ENCODE measurements at regions not wholly inside any gene's neighbourhood (a gene's known extent, or its start where the extent isn't known, plus 50 kb on each side); places are given as distances from the start of the nearest gene placed in this dataset.

DNA sequence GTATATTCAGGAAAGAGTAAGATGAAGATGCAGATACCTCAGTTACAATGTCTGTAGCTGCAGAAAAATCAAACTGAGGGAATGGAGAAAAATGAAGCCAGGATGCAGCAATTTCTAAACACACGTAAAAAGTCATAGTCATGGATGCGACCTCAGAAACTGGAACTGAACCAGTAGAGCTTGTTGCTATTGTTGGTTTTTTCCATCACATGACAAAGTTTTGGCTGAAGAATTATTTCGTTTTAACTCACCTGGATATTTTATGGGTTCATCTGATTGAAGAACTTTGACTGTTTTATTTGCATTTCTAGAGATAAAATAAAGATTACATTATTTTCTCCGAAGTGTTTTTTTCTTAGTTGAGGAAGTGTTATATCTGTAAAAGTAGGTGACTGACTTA lies 591.2 kb downstream of the ZBBX start:
- Histone ChIP-seq H3K36me3 (ENCODE audit: control insufficient read depth, insufficient read depth, low read length) (no peaks in the 10 kb centered on the region), H3K9ac (ENCODE audit: low read depth, low read length) (no peak overlapping the region), H3K4me1 (ENCODE audit: control insufficient read depth, insufficient read depth, low read length) (no peaks in the 10 kb centered on the region), H3K4me3 (ENCODE audit: low read depth, low read length) (no peak overlapping the region), H3K27me3 (ENCODE audit: control insufficient read depth, insufficient read depth, low read length) (no peaks in the 10 kb centered on the region), H3K9me3 (ENCODE audit: control insufficient read depth, insufficient read depth, low read length) (no peaks in the 10 kb centered on the region)

- H3K36me3 ChIP-seq (ENCODE audit: control insufficient read depth, insufficient read depth, low read length): no peaks in the 10 kb centered on the region
- H3K9ac ChIP-seq (ENCODE audit: low read depth, low read length): no peak overlapping the region
- no peaks in the 10 kb centered on the region for H3K9me3 ChIP-seq (ENCODE audit: control insufficient read depth, insufficient read depth, low read length)
- no peaks in the 10 kb centered on the region for H3K27me3 ChIP-seq (ENCODE audit: control insufficient read depth, insufficient read depth, low read length)
- H3K4me3 ChIP-seq (ENCODE audit: low read depth, low read length): no peak overlapping the region
- no peaks in the 10 kb centered on the region for H3K4me1 ChIP-seq (ENCODE audit: control insufficient read depth, insufficient read depth, low read length)
These were observed 594.2 kb downstream of the ZBBX start for GRCh38 chr3:166785876-166786275.

DNA sequence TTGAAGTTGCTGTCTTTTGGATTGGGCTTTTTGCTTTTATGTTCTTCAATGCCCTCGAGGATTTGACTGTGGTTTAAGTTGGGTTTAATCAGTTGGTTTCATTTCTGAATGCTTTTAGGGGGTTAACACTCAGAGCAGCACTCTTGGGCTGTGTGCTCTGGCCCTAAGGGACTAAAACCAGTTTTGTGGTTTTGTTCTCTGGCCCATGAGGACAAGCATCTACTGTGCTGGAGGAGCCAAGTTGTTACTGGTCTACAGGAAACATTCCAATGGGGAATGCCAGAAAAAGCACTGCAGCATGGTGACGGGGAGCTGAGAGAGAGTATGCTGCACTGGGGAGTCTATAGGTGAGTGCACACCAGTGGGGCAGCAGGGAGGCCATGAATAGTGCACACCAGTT lies 596.9 kb downstream of the ZBBX start:
- Histone ChIP-seq H3K9me3 (ENCODE audit: control insufficient read depth, insufficient read depth, low read length) (no peaks in the 10 kb centered on the region), H3K27me3 (ENCODE audit: control insufficient read depth, insufficient read depth, low read length) (no peaks in the 10 kb centered on the region), H3K4me3 (ENCODE audit: low read depth, low read length) (no peak overlapping the region), H3K9ac (ENCODE audit: low read depth, low read length) (no peak overlapping the region), H3K36me3 (ENCODE audit: control insufficient read depth, insufficient read depth, low read length) (no peaks in the 10 kb centered on the region), H3K4me1 (ENCODE audit: control insufficient read depth, insufficient read depth, low read length) (no peaks in the 10 kb centered on the region)

DNA sequence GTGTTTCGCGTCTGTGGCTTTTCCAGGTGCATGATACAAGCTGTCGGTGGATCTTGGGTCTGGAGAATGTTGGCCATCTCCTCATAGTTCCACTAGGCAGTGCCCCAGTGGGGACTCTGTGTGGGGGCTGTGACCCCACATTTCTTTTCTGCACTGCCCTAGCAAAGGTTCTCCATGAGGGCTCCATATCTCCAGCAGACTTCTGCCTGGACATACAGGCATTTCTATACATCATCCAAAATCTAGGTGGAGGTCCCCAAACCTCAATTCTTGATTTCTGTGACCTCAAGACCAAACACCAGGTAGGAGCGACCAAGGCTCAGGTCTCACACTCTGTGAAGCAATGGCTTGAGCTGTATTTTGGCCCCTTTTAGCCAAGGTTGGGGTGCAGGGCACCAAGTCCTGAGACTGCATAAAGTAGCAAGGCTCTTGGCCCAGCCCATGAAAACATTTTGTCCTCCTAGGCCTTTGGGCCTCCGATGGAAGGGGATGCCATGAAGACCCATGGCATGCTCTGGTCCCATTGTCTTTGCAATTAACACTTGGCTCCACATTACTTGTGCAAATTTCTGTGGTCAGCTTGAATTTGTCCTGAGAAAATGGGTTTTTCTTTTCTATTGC lies 615.3 kb downstream of the ZBBX start:
- Histone ChIP-seq H3K36me3 (ENCODE audit: control insufficient read depth, insufficient read depth, low read length) (no peaks in the 10 kb centered on the region), H3K4me3 (ENCODE audit: low read depth, low read length) (no peak overlapping the region), H3K9me3 (ENCODE audit: control insufficient read depth, insufficient read depth, low read length) (peaks cover 10% of the 10 kb centered on the region), H3K27me3 (ENCODE audit: control insufficient read depth, insufficient read depth, low read length) (no peaks in the 10 kb centered on the region), H3K9ac (ENCODE audit: low read depth, low read length) (no peak overlapping the region), H3K4me1 (ENCODE audit: control insufficient read depth, insufficient read depth, low read length) (no peaks in the 10 kb centered on the region)

- Histone ChIP-seq H3K4me3 (ENCODE audit: low read depth, low read length) (no peak overlapping the region), H3K9me3 (ENCODE audit: control insufficient read depth, insufficient read depth, low read length) (peaks cover 7% of the 10 kb centered on the region), H3K27me3 (ENCODE audit: control insufficient read depth, insufficient read depth, low read length) (no peaks in the 10 kb centered on the region), H3K36me3 (ENCODE audit: control insufficient read depth, insufficient read depth, low read length) (no peaks in the 10 kb centered on the region), H3K9ac (ENCODE audit: low read depth, low read length) (no peak overlapping the region), H3K4me1 (ENCODE audit: control insufficient read depth, insufficient read depth, low read length) (no peaks in the 10 kb centered on the region)
These were observed 620.2 kb downstream of the ZBBX start for GRCh38 chr3:166759736-166760513.

GRCh38 chr3:166752214-166752613 lies 627.9 kb downstream of the ZBBX start:
- Histone ChIP-seq H3K4me3 (ENCODE audit: low read depth, low read length) (no peak overlapping the region), H3K36me3 (ENCODE audit: control insufficient read depth, insufficient read depth, low read length) (no peaks in the 10 kb centered on the region), H3K9me3 (ENCODE audit: control insufficient read depth, insufficient read depth, low read length) (no peaks in the 10 kb centered on the region), H3K4me1 (ENCODE audit: control insufficient read depth, insufficient read depth, low read length) (no peaks in the 10 kb centered on the region), H3K27me3 (ENCODE audit: control insufficient read depth, insufficient read depth, low read length) (no peaks in the 10 kb centered on the region), H3K9ac (ENCODE audit: low read depth, low read length) (no peak overlapping the region)

DNA sequence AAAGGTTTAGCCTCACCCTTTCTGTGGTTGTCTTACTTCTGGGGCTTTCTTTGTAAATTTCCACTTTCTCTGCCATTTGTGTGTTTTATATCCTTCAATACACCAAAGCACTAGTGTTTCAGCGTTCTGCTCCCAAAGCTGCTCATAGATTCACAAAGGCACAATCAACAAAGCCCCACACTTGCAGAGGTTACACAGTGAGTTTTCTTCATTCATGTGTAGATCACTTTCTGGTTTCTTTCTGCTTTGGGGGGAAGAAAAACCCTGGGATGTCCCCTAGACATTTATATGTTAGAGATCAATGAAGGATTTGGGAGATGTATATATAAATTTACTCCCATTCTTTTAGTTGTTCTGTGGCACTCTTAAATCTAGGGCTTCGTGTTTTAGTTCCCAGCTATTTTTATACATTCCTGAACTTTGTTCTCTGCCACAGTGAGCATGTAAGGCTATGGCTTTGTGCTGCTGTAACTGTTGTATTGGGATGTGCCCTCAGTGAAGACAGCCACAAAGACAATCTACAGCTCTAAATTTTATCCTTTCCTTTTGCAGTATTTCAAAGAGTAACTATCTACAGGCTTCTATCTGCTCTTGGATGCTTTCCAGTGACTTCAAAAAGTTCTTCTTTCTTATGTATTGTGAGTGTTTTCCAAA lies 636.5 kb downstream of the ZBBX start:
- Histone ChIP-seq H3K4me1 (ENCODE audit: control insufficient read depth, insufficient read depth, low read length) (peaks cover 5% of the 10 kb centered on the region), H3K4me3 (ENCODE audit: low read depth, low read length) (no peak overlapping the region), H3K9ac (ENCODE audit: low read depth, low read length) (peak overlapping the region; percentile 0), H3K27me3 (ENCODE audit: control insufficient read depth, insufficient read depth, low read length) (no peaks in the 10 kb centered on the region), H3K9me3 (ENCODE audit: control insufficient read depth, insufficient read depth, low read length) (no peaks in the 10 kb centered on the region), H3K36me3 (ENCODE audit: control insufficient read depth, insufficient read depth, low read length) (no peaks in the 10 kb centered on the region)

- Histone ChIP-seq H3K36me3 (ENCODE audit: control insufficient read depth, insufficient read depth, low read length) (no peaks in the 10 kb centered on the region), H3K4me3 (ENCODE audit: low read depth, low read length) (no peak overlapping the region), H3K9me3 (ENCODE audit: control insufficient read depth, insufficient read depth, low read length) (no peaks in the 10 kb centered on the region), H3K9ac (ENCODE audit: low read depth, low read length) (no peak overlapping the region), H3K27me3 (ENCODE audit: control insufficient read depth, insufficient read depth, low read length) (no peaks in the 10 kb centered on the region), H3K4me1 (ENCODE audit: control insufficient read depth, insufficient read depth, low read length) (peaks cover 4% of the 10 kb centered on the region)
These were observed 645.4 kb downstream of the ZBBX start for GRCh38 chr3:166734734-166735133.

DNA sequence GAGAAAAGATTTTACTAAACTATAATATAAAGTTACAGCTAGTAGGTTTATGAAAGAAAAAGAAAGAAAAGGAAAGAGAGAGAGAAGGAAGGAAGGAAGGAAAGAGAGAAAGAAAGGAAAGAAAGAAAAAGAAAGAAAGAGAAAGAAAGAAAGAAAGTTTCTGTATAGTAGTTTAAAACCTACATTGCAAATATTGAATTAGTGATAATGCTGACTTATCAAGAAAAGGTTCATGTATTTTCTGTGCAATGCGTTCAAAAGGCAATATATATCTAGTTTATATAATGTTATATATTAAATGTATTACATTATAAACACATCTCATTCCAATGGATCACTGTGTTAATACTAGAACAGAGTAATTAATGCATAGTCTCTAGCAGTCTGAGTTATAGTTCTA lies 648.4 kb downstream of the ZBBX start:
- Histone ChIP-seq H3K27me3 (ENCODE audit: control insufficient read depth, insufficient read depth, low read length) (no peaks in the 10 kb centered on the region), H3K36me3 (ENCODE audit: control insufficient read depth, insufficient read depth, low read length) (no peaks in the 10 kb centered on the region), H3K9me3 (ENCODE audit: control insufficient read depth, insufficient read depth, low read length) (no peaks in the 10 kb centered on the region)

GRCh38 chr3:166721466-166721865 lies 658.6 kb downstream of the ZBBX start:
- H3K9ac ChIP-seq (ENCODE audit: low read depth, low read length): no peak overlapping the region
- H3K27me3 ChIP-seq (ENCODE audit: control insufficient read depth, insufficient read depth, low read length): no peaks in the 10 kb centered on the region
- H3K4me1 ChIP-seq (ENCODE audit: control insufficient read depth, insufficient read depth, low read length): no peaks in the 10 kb centered on the region
- no peaks in the 10 kb centered on the region for H3K36me3 ChIP-seq (ENCODE audit: control insufficient read depth, insufficient read depth, low read length)
- no peak overlapping the region for H3K4me3 ChIP-seq (ENCODE audit: low read depth, low read length)
- H3K9me3 ChIP-seq (ENCODE audit: control insufficient read depth, insufficient read depth, low read length): no peaks in the 10 kb centered on the region

More for the DNA sequence above, 648.4 kb downstream of the ZBBX start:
- Histone ChIP-seq H3K4me1 (ENCODE audit: control insufficient read depth, insufficient read depth, low read length) (peaks cover 4% of the 10 kb centered on the region), H3K9ac (ENCODE audit: low read depth, low read length) (no peak overlapping the region), H3K4me3 (ENCODE audit: low read depth, low read length) (no peak overlapping the region)

DNA sequence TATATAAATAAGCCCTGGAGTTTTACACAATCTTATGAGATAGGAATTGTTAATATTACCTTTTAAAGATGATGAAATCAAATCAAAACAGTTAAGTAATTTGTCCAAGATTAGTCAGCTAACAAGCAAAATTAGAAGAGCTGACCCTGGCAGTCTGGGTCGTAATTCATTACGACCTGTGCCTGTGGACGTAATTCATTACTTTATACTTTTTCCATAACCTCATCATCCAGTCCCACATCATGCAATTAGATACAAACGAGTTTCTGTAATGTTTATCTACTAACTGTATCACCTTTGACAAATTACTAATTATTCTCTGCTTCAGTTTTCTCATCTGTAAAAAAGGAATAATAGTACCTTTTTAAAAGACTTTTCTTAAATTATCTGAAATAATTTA lies 665.9 kb downstream of the ZBBX start:
- Histone ChIP-seq H3K27me3 (ENCODE audit: control insufficient read depth, insufficient read depth, low read length) (no peaks in the 10 kb centered on the region), H3K4me1 (ENCODE audit: control insufficient read depth, insufficient read depth, low read length) (no peaks in the 10 kb centered on the region), H3K9ac (ENCODE audit: low read depth, low read length) (no peak overlapping the region), H3K9me3 (ENCODE audit: control insufficient read depth, insufficient read depth, low read length) (no peaks in the 10 kb centered on the region), H3K4me3 (ENCODE audit: low read depth, low read length) (no peak overlapping the region), H3K36me3 (ENCODE audit: control insufficient read depth, insufficient read depth, low read length) (no peaks in the 10 kb centered on the region)

DNA sequence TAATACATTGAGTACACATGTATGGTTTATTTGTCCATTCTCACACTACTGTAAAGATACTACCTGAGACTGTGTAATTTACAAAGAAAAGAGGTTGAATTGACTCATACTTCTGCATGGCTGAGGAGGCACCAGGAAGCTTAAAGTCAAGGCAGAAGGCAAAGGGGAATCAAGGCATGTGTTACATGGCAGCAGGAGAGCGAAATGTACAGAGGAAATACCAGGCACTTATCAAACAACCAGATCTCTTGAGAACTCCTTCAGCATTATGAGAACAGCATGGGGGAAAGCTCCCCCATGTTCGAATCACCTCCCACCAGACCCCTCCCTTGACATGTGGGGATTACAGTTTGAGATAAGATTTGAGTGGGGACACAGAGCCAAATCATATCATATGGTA lies 666.3 kb downstream of the ZBBX start:
- H3K9ac ChIP-seq (ENCODE audit: low read depth, low read length): no peak overlapping the region
- no peaks in the 10 kb centered on the region for H3K9me3 ChIP-seq (ENCODE audit: control insufficient read depth, insufficient read depth, low read length)
- no peaks in the 10 kb centered on the region for H3K27me3 ChIP-seq (ENCODE audit: control insufficient read depth, insufficient read depth, low read length)
- no peaks in the 10 kb centered on the region for H3K4me1 ChIP-seq (ENCODE audit: control insufficient read depth, insufficient read depth, low read length)
- no peaks in the 10 kb centered on the region for H3K36me3 ChIP-seq (ENCODE audit: control insufficient read depth, insufficient read depth, low read length)
- no peak overlapping the region for H3K4me3 ChIP-seq (ENCODE audit: low read depth, low read length)
